PC-9 (cell line): ENCODE measurements at regions not wholly inside any gene's neighbourhood (a gene's known extent, or its start where the extent isn't known, plus 50 kb on each side); places are given as distances from the start of the nearest gene placed in this dataset.
"Not testable (repeated sequence)": the region's sequence is repeated elsewhere in the genome, so short reads cannot be mapped to it uniquely, and the experiment has no call there.

Source experiments
- BruUV-seq: library from RNA; stranded (reverse); fragments of 400-500 nt; replicated peaks from 2 replicates; lab custom pipeline; 2021; lab: Mats Ljungman, UMichigan
- CTCF ChIA-PET: fragments of 300-600 bp; sonication (Branson Sonifier 250); formaldehyde crosslinking; loops from one replicate; lab custom pipeline; 2022; ENCODE audit warnings: antibody characterized with exemption; lab: Charles Lee
- POLR2A ChIA-PET: fragments of 300-600 bp; sonication (Branson Sonifier 250); formaldehyde crosslinking; loops from one replicate; lab custom pipeline; 2022; ENCODE audit warnings: antibody characterized with exemption; ENCODE audit not compliant: unreplicated experiment; lab: Charles Lee
- DNase-seq, 2 experiments: peaks; one replicate each; pipeline versions ENCODE4 v3.0.0 to v3.0.0-alpha.2; 2015 to 2022; ENCODE audit warnings: mixed read lengths in 1 of 2
- H2AFZ ChIP-seq: fragments of 200-600 bp; sonication (generic); 2 replicates; pipeline ENCODE4 v1.8.1; 2017; ENCODE audit warnings: antibody characterized with exemption
- H3F3A ChIP-seq: fragments of 200-600 bp; sonication (generic); 2 replicates; pipeline ENCODE4 v1.8.1; 2017; ENCODE audit warnings: antibody characterized with exemption, mild to moderate bottlenecking, low read depth; ENCODE audit not compliant: insufficient read depth
- H3K27ac ChIP-seq: fragments of 200-600 bp; sonication (generic); 2 replicates; pipeline ENCODE4 v1.6.1; 2016; ENCODE audit warnings: mixed run types
- H3K27me3 ChIP-seq: fragments of 200-600 bp; sonication (generic); 2 replicates; pipeline ENCODE4 v1.6.1; 2016; ENCODE audit warnings: low read depth, mixed run types; ENCODE audit not compliant: insufficient read depth
- H3K36me3 ChIP-seq: fragments of 200-600 bp; sonication (generic); 2 replicates; pipeline ENCODE4 v1.6.1; 2016; ENCODE audit warnings: low read depth, mixed run types
- H3K4me1 ChIP-seq: fragments of 200-600 bp; sonication (generic); replicated peaks from 2 replicates; pipeline ENCODE4 v1.6.1; 2016; ENCODE audit warnings: mixed run types; ENCODE audit not compliant: insufficient read depth
- H3K4me2 ChIP-seq: fragments of 200-600 bp; sonication (generic); 2 replicates; pipeline ENCODE4 v1.6.1; 2017; ENCODE audit warnings: mixed run types
- H3K4me3 ChIP-seq: fragments of 200-600 bp; sonication (generic); 2 replicates; pipeline ENCODE4 v1.6.1; 2016; ENCODE audit warnings: mixed run types
- H3K79me2 ChIP-seq: fragments of 200-600 bp; sonication (generic); 2 replicates; pipeline ENCODE4 v1.6.1; 2017; ENCODE audit warnings: low read depth, mixed run types
- H3K9me2 ChIP-seq: fragments of 200-600 bp; sonication (generic); 2 replicates; pipeline ENCODE4 v1.8.1; 2017; ENCODE audit warnings: mild to moderate bottlenecking; ENCODE audit not compliant: insufficient read depth
- H3K9me3 ChIP-seq: fragments of 200-600 bp; sonication (generic); 2 replicates; pipeline ENCODE4 v1.8.1; 2016; ENCODE audit warnings: low read depth; ENCODE audit not compliant: insufficient read depth
- H4K20me1 ChIP-seq: fragments of 200-600 bp; sonication (generic); 2 replicates; pipeline ENCODE4 v1.8.1; 2017; ENCODE audit not compliant: insufficient read depth
- CTCF ChIP-seq: fragments of 200-600 bp; sonication (generic); conservative IDR thresholded peaks from 2 replicates; pipeline ENCODE4 v1.6.1; 2017; ENCODE audit warnings: mixed run types, antibody characterized with exemption, mild to moderate bottlenecking, moderate library complexity
- EZH2 ChIP-seq: fragments of 200-600 bp; sonication (generic); IDR thresholded peaks from 2 replicates; pipeline ENCODE4 v1.8.0; 2017; ENCODE audit warnings: antibody characterized with exemption, low read depth
- intact Hi-C: fragments of 100-400 bp; cut with micrococcal nuclease; formaldehyde crosslinking; loops from one replicate; pipeline ENCODE4 v1.10.0; 2022; ENCODE audit not compliant: unreplicated experiment

GRCh38 chr16:5214466-5214865 is 116.9 kb upstream of the EEF2KMT start:
- ChIA-PET CTCF (no interaction called here), POLR2A (interaction anchor here (0.6 kb wide), 1 partner anchor 598 kb away, joined by 4 read pairs; no protein-coding TSS in a partner anchor)
- Histone ChIP-seq H3K36me3 (no peaks in the 10 kb centered on the region), H3K27me3 (peaks cover 18% of the 10 kb centered on the region), H3K79me2 (no peaks in the 10 kb centered on the region), H3K4me2 (no peak overlapping the region), H3K27ac (no peak overlapping the region), H3K9me3 (no peaks in the 10 kb centered on the region), H2AFZ (no peak overlapping the region), H3K4me3 (no peak overlapping the region), H3F3A (no peaks in the 10 kb centered on the region), H4K20me1 (no peaks in the 10 kb centered on the region), H3K4me1 (no peaks in the 10 kb centered on the region), H3K9me2 (no peaks in the 10 kb centered on the region)
- TF ChIP-seq CTCF (no peak), EZH2 (no peak)
- DNase-seq = no peak
- no TSS peak for BruUV-seq
- intact Hi-C loops = no loop called here

- H3K4me3 ChIP-seq, H3K36me3 ChIP-seq, H3K9me2 ChIP-seq, BruUV-seq, H2AFZ ChIP-seq, DNase-seq, H3K4me1 ChIP-seq, POLR2A ChIA-PET, intact Hi-C loops, H3K79me2 ChIP-seq, CTCF ChIA-PET, H3F3A ChIP-seq, H3K4me2 ChIP-seq, H3K27ac ChIP-seq, H4K20me1 ChIP-seq, H3K9me3 ChIP-seq: not testable (repeated sequence)
- H3K27me3 ChIP-seq = peaks cover 18% of the 10 kb centered on the region
Observed at GRCh38 chr16:5212501-5212900, 114.9 kb upstream of the EEF2KMT start.

GRCh38 chr16:5207862-5208498 is 110.4 kb upstream of the EEF2KMT start:
- POLR2A ChIA-PET, H3K9me2 ChIP-seq, H3K9me3 ChIP-seq, DNase-seq, H3F3A ChIP-seq, H3K27ac ChIP-seq, H3K4me2 ChIP-seq, intact Hi-C loops, H3K4me1 ChIP-seq, H3K36me3 ChIP-seq, H4K20me1 ChIP-seq, H3K79me2 ChIP-seq, H3K4me3 ChIP-seq, H2AFZ ChIP-seq, BruUV-seq: not testable (repeated sequence)
- peaks cover 11% of the 10 kb centered on the region for H3K27me3 ChIP-seq
- CTCF ChIA-PET = interaction anchor here (0.6 kb wide), 1 partner anchor 32 kb away, joined by 3 read pairs; no protein-coding TSS in a partner anchor

- H3K79me2 ChIP-seq = no peaks in the 10 kb centered on the region
- intact Hi-C loops = no loop called here
- no peaks in the 10 kb centered on the region for H3K9me3 ChIP-seq
- H3K27ac ChIP-seq = no peak overlapping the region
- no peaks in the 10 kb centered on the region for H3F3A ChIP-seq
- H3K36me3 ChIP-seq = no peaks in the 10 kb centered on the region
- H3K4me2 ChIP-seq = no peak overlapping the region
- CTCF ChIA-PET = no interaction called here
- H3K4me1 ChIP-seq = no peaks in the 10 kb centered on the region
- H4K20me1 ChIP-seq = no peaks in the 10 kb centered on the region
- POLR2A ChIA-PET = no interaction called here
- TF ChIP-seq EZH2 = no peak
- TF ChIP-seq CTCF = no peak
- H3K27me3 ChIP-seq = peaks cover 3% of the 10 kb centered on the region; the same call in 1 of the 2 replicates
- no peak overlapping the region for H2AFZ ChIP-seq
- H3K9me2 ChIP-seq = no peaks in the 10 kb centered on the region
- no peak overlapping the region for H3K4me3 ChIP-seq
- DNase-seq = no peak
- no TSS peak for BruUV-seq
Observed at GRCh38 chr16:5207001-5207523, 109.5 kb upstream of the EEF2KMT start.
